IMR-90 (cell line): ENCODE measurements at regions not wholly inside any gene's neighbourhood (a gene's known extent, or its start where the extent isn't known, plus 50 kb on each side); places are given as distances from the start of the nearest gene placed in this dataset.

Experiments used
- ATAC-seq: fragments of 200-7000 bp; cut with Tn5 transposase; 2 replicates; pipeline ENCODE4 v1.9.1; 2020; ENCODE audit warnings: low read depth, mild to moderate bottlenecking, moderate library complexity
- BruUV-seq: library from RNA; stranded (reverse); fragments of 400-500 nt; replicated peaks from 2 replicates; lab custom pipeline; 2021; lab: Mats Ljungman, UMichigan
- CTCF ChIA-PET: fragments of 300-600 bp; formaldehyde crosslinking; extraction: SDS; loops from one replicate; lab custom pipeline; 2021; ENCODE audit warnings: antibody characterized with exemption; lab: Yijun Ruan, JAX
- POLR2A ChIA-PET: fragments of 300-600 bp; sonication (Branson Sonifier 250); formaldehyde crosslinking; loops from one replicate; lab custom pipeline; 2022; ENCODE audit warnings: antibody characterized with exemption; ENCODE audit not compliant: unreplicated experiment; lab: Charles Lee
- DNase-seq: peaks from one replicate; pipeline ENCODE4 v3.0.0; 2013
- H2AFZ ChIP-seq: replicated peaks from 2 replicates; pipeline ENCODE3; 2013; ENCODE audit warnings: low read length, mild to moderate bottlenecking; ENCODE audit not compliant: poor library complexity
- H2AK5ac ChIP-seq: 2 replicates; pipeline ENCODE4 v1.6.1; 2013; ENCODE audit warnings: low read depth, low read length, inconsistent platforms
- H2AK9ac ChIP-seq: replicated peaks from 2 replicates; pipeline ENCODE3; 2013; ENCODE audit warnings: mild to moderate bottlenecking, low read depth, low read length, moderate library complexity; ENCODE audit not compliant: poor library complexity
- H2BK120ac ChIP-seq: 2 replicates; pipeline ENCODE4 v1.6.1; 2013; ENCODE audit warnings: low read depth, low read length, inconsistent platforms
- H2BK15ac ChIP-seq: 3 replicates; pipeline ENCODE4 v1.6.1; 2013; ENCODE audit warnings: low read depth, low read length, inconsistent platforms
- H2BK20ac ChIP-seq: 2 replicates; pipeline ENCODE4 v1.6.1; 2013; ENCODE audit warnings: low read depth, mild to moderate bottlenecking, inconsistent platforms, low read length, moderate library complexity
- H2BK5ac ChIP-seq: 2 replicates; pipeline ENCODE4 v1.6.1; 2013; ENCODE audit warnings: mild to moderate bottlenecking, low read depth, low read length, inconsistent platforms; ENCODE audit not compliant: poor library complexity, severe bottlenecking
- H3K14ac ChIP-seq: replicated peaks from 2 replicates; pipeline ENCODE4 v1.6.1; 2013; ENCODE audit warnings: low read depth, low read length, inconsistent platforms
- H3K18ac ChIP-seq: 2 replicates; pipeline ENCODE4 v1.6.1; 2013; ENCODE audit warnings: low read depth, low read length, control low read depth
- H3K23ac ChIP-seq: 2 replicates; pipeline ENCODE4 v1.6.1; 2013; ENCODE audit warnings: low read depth, low read length, inconsistent platforms
- H3K27ac ChIP-seq: 2 replicates; pipeline ENCODE4 v1.5.1; 2013; ENCODE audit warnings: mild to moderate bottlenecking, control low read depth, low read length; ENCODE audit not compliant: insufficient read depth
- H3K27me3 ChIP-seq: 2 replicates; pipeline ENCODE4 v1.6.1; 2013; ENCODE audit warnings: low read length; ENCODE audit not compliant: control insufficient read depth, insufficient read depth
- H3K36me3 ChIP-seq: 2 replicates; pipeline ENCODE4 v1.6.1; 2013; ENCODE audit warnings: low read length, mixed read lengths; ENCODE audit not compliant: control insufficient read depth, insufficient read depth
- H3K4ac ChIP-seq: 2 replicates; pipeline ENCODE4 v1.6.1; 2013; ENCODE audit warnings: low read depth, low read length, inconsistent platforms
- H3K4me1 ChIP-seq: 2 replicates; pipeline ENCODE4 v1.6.1; 2013; ENCODE audit warnings: low read length, mixed read lengths; ENCODE audit not compliant: control insufficient read depth, insufficient read depth
- H3K4me2 ChIP-seq: 2 replicates; pipeline ENCODE4 v1.6.1; 2013; ENCODE audit warnings: low read depth, mild to moderate bottlenecking, control low read depth, low read length, moderate library complexity
- H3K4me3 ChIP-seq: 2 replicates; pipeline ENCODE4 v1.5.1; 2013; ENCODE audit warnings: low read depth, mild to moderate bottlenecking, control low read depth, low read length, moderate library complexity; ENCODE audit not compliant: insufficient read depth
- H3K56ac ChIP-seq: 2 replicates; pipeline ENCODE4 v1.6.1; 2013; ENCODE audit warnings: low read length, inconsistent platforms; ENCODE audit not compliant: insufficient read depth; ENCODE audit errors: extremely low read depth
- H3K79me1 ChIP-seq, 2 experiments: 2 replicates each; pipeline ENCODE4 v1.6.1; 2013; ENCODE audit warnings: low read length in 2 of 2, inconsistent platforms in 1 of 2, low read depth in 1 of 2
- H3K9ac ChIP-seq: 2 replicates; pipeline ENCODE4 v1.6.1; 2013; ENCODE audit warnings: low read depth, low read length, control low read depth
- H3K9me1 ChIP-seq: 2 replicates; pipeline ENCODE4 v1.6.1; 2013; ENCODE audit warnings: low read length, inconsistent platforms; ENCODE audit not compliant: insufficient read depth
- H3K9me3 ChIP-seq: 2 replicates; pipeline ENCODE4 v1.6.1; 2013; ENCODE audit warnings: low read length; ENCODE audit not compliant: control insufficient read depth, insufficient read depth
- H4K20me1 ChIP-seq: 2 replicates; pipeline ENCODE4 v1.6.1; 2013; ENCODE audit warnings: low read length, inconsistent platforms; ENCODE audit not compliant: insufficient read depth
- H4K5ac ChIP-seq: 2 replicates; pipeline ENCODE4 v1.6.1; 2013; ENCODE audit warnings: mild to moderate bottlenecking, low read depth, low read length, control low read depth
- H4K8ac ChIP-seq, 2 experiments: 2 replicates each; pipeline ENCODE4 v1.6.1; 2013; ENCODE audit warnings: low read depth in 2 of 2, low read length in 2 of 2, control low read depth in 1 of 2, inconsistent platforms in 1 of 2
- H4K91ac ChIP-seq: 2 replicates; pipeline ENCODE4 v1.6.1; 2013; ENCODE audit warnings: low read depth, low read length, inconsistent platforms; ENCODE audit not compliant: insufficient read depth
- BHLHE40 ChIP-seq: fragments of 150-350 bp; IDR thresholded peaks from 2 replicates; pipeline ENCODE4 v1.6.1; 2016; ENCODE audit warnings: mild to moderate bottlenecking, low read depth, low read length
- CEBPB ChIP-seq: IDR thresholded peaks from 2 replicates; pipeline ENCODE4 v1.6.1; 2012; ENCODE audit warnings: low read depth, low read length, improper control_type of control experiment
- CHD1 ChIP-seq: IDR thresholded peaks from 2 replicates; pipeline ENCODE4 v1.6.1; 2012; ENCODE audit warnings: low read depth, low read length, improper control_type of control experiment
- ELK1 ChIP-seq: fragments of 150-350 bp; IDR thresholded peaks from 2 replicates; pipeline ENCODE4 v1.6.1; 2016; ENCODE audit warnings: low read depth, mild to moderate bottlenecking, low read length, moderate library complexity, borderline replicate concordance
- FOS ChIP-seq: fragments of 150-350 bp; IDR thresholded peaks from 2 replicates; pipeline ENCODE4 v1.6.1; 2016; ENCODE audit warnings: low read depth, low read length
- MAZ ChIP-seq: IDR thresholded peaks from 2 replicates; pipeline ENCODE4 v1.6.1; 2012; ENCODE audit warnings: low read depth, mild to moderate bottlenecking, low read length, improper control_type of control experiment, moderate library complexity, borderline replicate concordance
- NFE2L2 ChIP-seq: fragments of 150-350 bp; IDR thresholded peaks from 2 replicates; pipeline ENCODE4 v1.6.1; 2016; ENCODE audit warnings: low read depth, mild to moderate bottlenecking, low read length
- RAD21 ChIP-seq: IDR thresholded peaks from 2 replicates; pipeline ENCODE4 v1.6.1; 2012; ENCODE audit warnings: low read length, improper control_type of control experiment
- RCOR1 ChIP-seq: IDR thresholded peaks from 2 replicates; pipeline ENCODE4 v1.6.1; 2012; ENCODE audit warnings: mild to moderate bottlenecking, low read length, improper control_type of control experiment; ENCODE audit not compliant: insufficient replicate concordance
- RFX5 ChIP-seq: IDR thresholded peaks from 2 replicates; pipeline ENCODE4 v1.8.0; 2012; ENCODE audit warnings: low read depth, mild to moderate bottlenecking, low read length, moderate library complexity
- USF2 ChIP-seq: fragments of 150-350 bp; IDR thresholded peaks from 2 replicates; pipeline ENCODE4 v1.6.1; 2017; ENCODE audit warnings: mild to moderate bottlenecking, antibody characterized with exemption, low read length, low read depth
- WGBS, 2 experiments: methylation state at CpG; one replicate each; pipeline versions ENCODE4 v1.1.5 to v1.1.7; 2013; ENCODE audit warnings: missing lambda C conversion rate in 2 of 2; ENCODE audit not compliant: insufficient read length in 1 of 2; ENCODE audit errors: extremely low coverage in 2 of 2; 5-methylcytosine and 5-hydroxymethylcytosine counted together
- dilution Hi-C: fragments of 300-500 bp; cut with HindIII; formaldehyde crosslinking; loops from one replicate; pipeline ENCODE4 v1.14.3; 2018; ENCODE audit warnings: low sequenced_read_pairs; ENCODE audit not compliant: unreplicated experiment
- in situ Hi-C: fragments of 300-500 bp; cut with MboI; formaldehyde crosslinking; loops from 3 replicates; pipeline ENCODE4 v1.14.3; 2019; ENCODE audit warnings: low sequenced_read_pairs, inconsistent platforms, mixed read lengths
- intact Hi-C: fragments of 100-400 bp; cut with micrococcal nuclease; formaldehyde crosslinking; loops from 2 replicates; pipeline ENCODE4 v1.10.0; 2022

- Histone ChIP-seq H3K4ac (no peak overlapping the region), H3K14ac (no peak overlapping the region), H2BK15ac (no peak overlapping the region), H3K9me3 (no peaks in the 10 kb centered on the region), H3K9me1 (no peaks in the 10 kb centered on the region), H3K79me1 (no peaks in the 10 kb centered on the region), H4K5ac (no peak overlapping the region), H3K9ac (no peak overlapping the region), H2BK20ac (no peak overlapping the region), H3K18ac (no peak overlapping the region), H3K27ac (no peak overlapping the region), H2AFZ (no peak overlapping the region), H2AK5ac (no peak overlapping the region), H3K36me3 (no peaks in the 10 kb centered on the region), H3K56ac (no peak overlapping the region), H3K27me3 (no peaks in the 10 kb centered on the region), H4K8ac (no peak overlapping the region), H2BK120ac (no peak overlapping the region), H3K4me3 (no peak overlapping the region), H2BK5ac (no peak overlapping the region), H4K91ac (no peak overlapping the region), H2AK9ac (no peak overlapping the region), H3K23ac (no peak overlapping the region), H3K4me1 (0 out of 2 replicates have a peak, but pooled peaks cover 2% of the 10 kb centered on the region), H4K20me1 (no peaks in the 10 kb centered on the region), H3K4me2 (no peak overlapping the region)
- no CpG with 5 or more reads among the region's 2 CpGs for WGBS, 2 experiments
- in situ Hi-C loops = no loop called here
- ATAC-seq (no peak), DNase-seq (no peak)
- no TSS peak for BruUV-seq
- intact Hi-C loops = no loop called here
- TF ChIP-seq ELK1 (no peak), BHLHE40 (no peak), RCOR1 (no peak), USF2 (no peak), FOS (no peak), RAD21 (no peak), RFX5 (no peak), CHD1 (no peak), MAZ (no peak), NFE2L2 (no peak), CEBPB (no peak)
- POLR2A ChIA-PET = interaction anchor here (0.6 kb wide), 1 partner anchor 9 kb away, joined by 3 read pairs; no protein-coding TSS in a partner anchor
- CTCF ChIA-PET = interaction anchor here (1.0 to 1.8 kb wide), 2 partner anchors 10 to 35 kb away, joined by 3 to 4 read pairs; no protein-coding TSS in a partner anchor
- dilution Hi-C loops = no loop called here
Observed at GRCh38 chr20:54323227-54323734, 115.4 kb downstream of the PFDN4 start.
